WI38 (cell line): ENCODE measurements at regions not wholly inside any gene's neighbourhood (a gene's known extent, or its start where the extent isn't known, plus 50 kb on each side); places are given as distances from the start of the nearest gene placed in this dataset.
A peak's percentile ranks its signal among the peaks of the same experiment; 100 is the strongest.
"Not testable (repeated sequence)": the region's sequence is repeated elsewhere in the genome, so short reads cannot be mapped to it uniquely, and the experiment has no call there.

Experiments
- H3K4me3 ChIP-seq: 2 replicates; pipeline ENCODE4 v1.5.1; 2011; ENCODE audit warnings: low read depth, mild to moderate bottlenecking, control low read depth, low read length
- CTCF ChIP-seq: IDR thresholded peaks from 2 replicates; pipeline ENCODE4 v1.5.1; 2012; ENCODE audit warnings: low read depth, mild to moderate bottlenecking, control low read depth, low read length

GRCh38 chr22:35154937-35155387 lies 89.0 kb downstream of the ISX start:
- TF ChIP-seq CTCF = peak; percentile 78

GRCh38 chr22:35155403-35156025 lies 89.6 kb downstream of the ISX start:
- H3K4me3 ChIP-seq = no peak overlapping the region
- TF ChIP-seq CTCF = 0 out of 2 replicates have a peak, but pooled peaks have one; percentile 4

More at GRCh38 chr22:35154937-35155387, 89.0 kb downstream of the ISX start:
- H3K4me3 ChIP-seq = no peak overlapping the region

GRCh38 chr22:35156945-35157344 lies 91.0 kb downstream of the ISX start:
- no peak overlapping the region; the same call in 1 of the 2 replicates for H3K4me3 ChIP-seq
- TF ChIP-seq CTCF = no peak

GRCh38 chr22:35158336-35158735 lies 92.4 kb downstream of the ISX start:
- no peak overlapping the region for H3K4me3 ChIP-seq
- no peak for TF ChIP-seq CTCF

- no peak for TF ChIP-seq CTCF
- H3K4me3 ChIP-seq = no peak overlapping the region
These were observed 93.4 kb downstream of the ISX start for GRCh38 chr22:35159343-35159742.

GRCh38 chr22:35160268-35160667 lies 94.3 kb downstream of the ISX start:
- H3K4me3 ChIP-seq = no peak overlapping the region
- no peak for TF ChIP-seq CTCF

GRCh38 chr22:35165896-35166295 lies 91.4 kb upstream of the HMGXB4 start:
- not testable (repeated sequence) for H3K4me3 ChIP-seq
